Activated CD8-positive, alpha-beta memory T cell treated with anti-CD3 and anti-CD28 coated beads, Interleukin-2, amount 10 ng/mL, durations not matched to agents 7 days and 5 days (primary cell): ENCODE measurements at regions not wholly inside any gene's neighbourhood (a gene's known extent, or its start where the extent isn't known, plus 50 kb on each side); places are given as distances from the start of the nearest gene placed in this dataset.

ENCODE experiments used
- ATAC-seq: fragments of 150-1000 bp; cut with Tn5 transposase; one replicate; pipeline ENCODE4 v1.10.0; 2021; ENCODE audit warnings: moderate library complexity
- CTCF ChIA-PET: fragments of 350-600 bp; sonication (Branson Sonifier 250); formaldehyde crosslinking; loops from one replicate; lab custom pipeline; 2021; ENCODE audit warnings: antibody characterized with exemption; lab: Charles Lee
- DNase-seq: peaks from one replicate; pipeline ENCODE4 v3.0.0-alpha.2; 2020
- H3K27ac Mint-ChIP-seq: one replicate; pipeline ENCODE4 v1.8.0; 2021; ENCODE audit warnings: mild to moderate bottlenecking, mixed read lengths
- H3K27me3 Mint-ChIP-seq: one replicate; pipeline ENCODE4 v1.8.0; 2021; ENCODE audit warnings: mixed read lengths
- H3K36me3 Mint-ChIP-seq: one replicate; pipeline ENCODE4 v1.8.0; 2021; ENCODE audit warnings: mild to moderate bottlenecking, mixed read lengths
- H3K4me1 Mint-ChIP-seq: one replicate; pipeline ENCODE4 v1.8.0; 2021; ENCODE audit warnings: mixed read lengths
- H3K4me3 Mint-ChIP-seq: one replicate; pipeline ENCODE4 v1.8.0; 2021; ENCODE audit warnings: mild to moderate bottlenecking, moderate library complexity, mixed read lengths
- H3K9me3 Mint-ChIP-seq: one replicate; pipeline ENCODE4 v1.8.0; 2022; ENCODE audit warnings: low read depth, mixed read lengths

- no peaks in the 10 kb centered on the region for H3K9me3 Mint-ChIP-seq
- no peak overlapping the region for H3K27ac Mint-ChIP-seq
- CTCF ChIA-PET, result interaction anchor here (0.7 kb wide), 1 partner anchor 608 kb away, joined by 4 read pairs; no protein-coding TSS in a partner anchor
- no peak for DNase-seq
- no peaks in the 10 kb centered on the region for H3K27me3 Mint-ChIP-seq
- no peak overlapping the region for H3K4me3 Mint-ChIP-seq
- no peak for ATAC-seq
- no peaks in the 10 kb centered on the region for H3K4me1 Mint-ChIP-seq
- H3K36me3 Mint-ChIP-seq, result no peaks in the 10 kb centered on the region
These were observed 101.3 kb upstream of the SOX1 start for GRCh38 chr13:111965466-111966214.

- H3K27me3 Mint-ChIP-seq, result no peaks in the 10 kb centered on the region
- no peaks in the 10 kb centered on the region for H3K36me3 Mint-ChIP-seq
- H3K27ac Mint-ChIP-seq, result no peak overlapping the region
- no peaks in the 10 kb centered on the region for H3K4me1 Mint-ChIP-seq
- H3K9me3 Mint-ChIP-seq, result no peaks in the 10 kb centered on the region
- no peak for DNase-seq
- ATAC-seq, result no peak
- CTCF ChIA-PET, result no interaction called here
- H3K4me3 Mint-ChIP-seq, result no peak overlapping the region
These were observed 100.0 kb upstream of the SOX1 start for GRCh38 chr13:111966933-111967332.

- ATAC-seq, result no peak
- H3K36me3 Mint-ChIP-seq, result no peaks in the 10 kb centered on the region
- H3K4me1 Mint-ChIP-seq, result no peaks in the 10 kb centered on the region
- no peak for DNase-seq
- no peaks in the 10 kb centered on the region for H3K9me3 Mint-ChIP-seq
- CTCF ChIA-PET, result no interaction called here
- no peak overlapping the region for H3K27ac Mint-ChIP-seq
- H3K27me3 Mint-ChIP-seq, result peaks cover 1% of the 10 kb centered on the region
- no peak overlapping the region for H3K4me3 Mint-ChIP-seq
These were observed 99.3 kb upstream of the SOX1 start for GRCh38 chr13:111967572-111968201.

- no peaks in the 10 kb centered on the region for H3K36me3 Mint-ChIP-seq
- no peaks in the 10 kb centered on the region for H3K9me3 Mint-ChIP-seq
- CTCF ChIA-PET, result no interaction called here
- H3K27me3 Mint-ChIP-seq, result peaks cover 6% of the 10 kb centered on the region
- no peak overlapping the region for H3K27ac Mint-ChIP-seq
- ATAC-seq (no peak), DNase-seq (no peak)
- H3K4me3 Mint-ChIP-seq, result no peak overlapping the region
- H3K4me1 Mint-ChIP-seq, result no peaks in the 10 kb centered on the region
These were observed 98.5 kb upstream of the SOX1 start for GRCh38 chr13:111968336-111969010.

GRCh38 chr13:111969551-111970135 lies 97.3 kb upstream of the SOX1 start:
- CTCF ChIA-PET, result no interaction called here
- Mint-ChIP-seq H3K27ac (no peak overlapping the region), H3K9me3 (peaks cover 8% of the 10 kb centered on the region), H3K27me3 (peaks cover 9% of the 10 kb centered on the region), H3K4me1 (no peaks in the 10 kb centered on the region), H3K4me3 (no peak overlapping the region), H3K36me3 (peaks cover 2% of the 10 kb centered on the region)
- ATAC-seq, result no peak
- no peak for DNase-seq

GRCh38 chr13:111970494-111971141 lies 96.3 kb upstream of the SOX1 start:
- DNase-seq (no peak), ATAC-seq (no peak)
- Mint-ChIP-seq H3K9me3 (peaks cover 17% of the 10 kb centered on the region), H3K27me3 (peaks cover 9% of the 10 kb centered on the region), H3K36me3 (peaks cover 12% of the 10 kb centered on the region), H3K4me1 (no peaks in the 10 kb centered on the region), H3K4me3 (no peak overlapping the region), H3K27ac (no peak overlapping the region)
- CTCF ChIA-PET, result no interaction called here

GRCh38 chr13:111971891-111972780 lies 94.8 kb upstream of the SOX1 start:
- H3K4me3 Mint-ChIP-seq, result no peak overlapping the region
- CTCF ChIA-PET, result no interaction called here
- H3K27ac Mint-ChIP-seq, result no peak overlapping the region
- peaks cover 19% of the 10 kb centered on the region for H3K9me3 Mint-ChIP-seq
- no peaks in the 10 kb centered on the region for H3K4me1 Mint-ChIP-seq
- DNase-seq (no peak), ATAC-seq (no peak)
- peaks cover 12% of the 10 kb centered on the region for H3K36me3 Mint-ChIP-seq
- H3K27me3 Mint-ChIP-seq, result peaks cover 9% of the 10 kb centered on the region

GRCh38 chr13:111973186-111973585 lies 93.8 kb upstream of the SOX1 start:
- CTCF ChIA-PET, result no interaction called here
- no peak for DNase-seq
- no peak for ATAC-seq
- Mint-ChIP-seq H3K27me3 (peaks cover 9% of the 10 kb centered on the region), H3K36me3 (peaks cover 12% of the 10 kb centered on the region), H3K9me3 (peaks cover 19% of the 10 kb centered on the region), H3K4me3 (no peak overlapping the region), H3K27ac (no peak overlapping the region), H3K4me1 (no peaks in the 10 kb centered on the region)

GRCh38 chr13:111973605-111974340 lies 93.2 kb upstream of the SOX1 start:
- Mint-ChIP-seq H3K36me3 (peaks cover 12% of the 10 kb centered on the region), H3K9me3 (peaks cover 19% of the 10 kb centered on the region), H3K4me1 (no peaks in the 10 kb centered on the region), H3K4me3 (no peak overlapping the region), H3K27me3 (peaks cover 9% of the 10 kb centered on the region), H3K27ac (no peak overlapping the region)
- CTCF ChIA-PET, result no interaction called here
- DNase-seq (no peak), ATAC-seq (no peak)

GRCh38 chr13:111974341-111974640 lies 92.7 kb upstream of the SOX1 start:
- Mint-ChIP-seq H3K9me3 (peaks cover 19% of the 10 kb centered on the region), H3K4me3 (no peak overlapping the region), H3K27me3 (peaks cover 9% of the 10 kb centered on the region), H3K27ac (no peak overlapping the region), H3K4me1 (no peaks in the 10 kb centered on the region), H3K36me3 (peaks cover 12% of the 10 kb centered on the region)
- CTCF ChIA-PET, result no interaction called here
- no peak for DNase-seq
- ATAC-seq, result no peak

- no peaks in the 10 kb centered on the region for H3K4me1 Mint-ChIP-seq
- ATAC-seq (no peak), DNase-seq (no peak)
- peaks cover 19% of the 10 kb centered on the region for H3K9me3 Mint-ChIP-seq
- no peak overlapping the region for H3K27ac Mint-ChIP-seq
- peaks cover 9% of the 10 kb centered on the region for H3K27me3 Mint-ChIP-seq
- H3K36me3 Mint-ChIP-seq, result peaks cover 12% of the 10 kb centered on the region
- CTCF ChIA-PET, result no interaction called here
- H3K4me3 Mint-ChIP-seq, result no peak overlapping the region
These were observed 91.1 kb upstream of the SOX1 start for GRCh38 chr13:111975539-111976473.
